Testis (tissue), 2 donors: ENCODE measurements at regions not wholly inside any gene's neighbourhood (a gene's known extent, or its start where the extent isn't known, plus 50 kb on each side); places are given as distances from the start of the nearest gene placed in this dataset.

Source experiments
- DNase-seq: peaks from one replicate; pipeline ENCODE4 v3.0.0-alpha.2; 2019
- H3K27ac ChIP-seq, 2 donors: fragments of 200-600 bp; sonication (generic); one replicate each; pipeline ENCODE4 v1.5.1; 2019
- H3K27me3 ChIP-seq: fragments of 200-600 bp; sonication (generic); one replicate; pipeline ENCODE4 v1.5.1; 2019
- H3K36me3 ChIP-seq: fragments of 200-600 bp; sonication (generic); one replicate; pipeline ENCODE4 v1.5.1; 2017; ENCODE audit warnings: low read depth; ENCODE audit errors: missing control alignments
- H3K4me1 ChIP-seq: fragments of 200-600 bp; sonication (generic); one replicate; pipeline ENCODE4 v1.5.1; 2019
- H3K4me3 ChIP-seq, 2 donors: fragments of 200-600 bp; sonication (generic); one replicate each; pipeline ENCODE4 v1.5.1; 2017 to 2019
- H3K9me3 ChIP-seq: fragments of 200-600 bp; sonication (generic); one replicate; pipeline ENCODE4 v1.5.1; 2017
- CTCF ChIP-seq, 3 experiments: fragments of 450-650 bp in 2 of 3; fragments of 200-600 bp in 1 of 3; sonication (generic) in 1 of 3; IDR thresholded peaks; one replicate each; pipeline ENCODE4 v1.5.1; 2016 to 2019; ENCODE audit warnings: antibody characterized with exemption in 3 of 3, mild to moderate bottlenecking in 2 of 3, moderate library complexity in 1 of 3
- POLR2A ChIP-seq: fragments of 450-650 bp; IDR thresholded peaks from one replicate; pipeline ENCODE4 v1.6.1; 2017; ENCODE audit warnings: antibody characterized with exemption, mild to moderate bottlenecking, moderate library complexity
- WGBS, 2 donors: methylation state at CpG; one replicate each; pipeline ENCODE4 v1.1.5; 2018; 5-methylcytosine and 5-hydroxymethylcytosine counted together
- intact Hi-C: fragments of 100-400 bp; cut with DNase I; formaldehyde crosslinking; loops from one replicate; pipeline ENCODE4 v1.15.1; 2023; ENCODE audit warnings: low total_unique reads

GRCh38 chr11:71184421-71185210, 67.8 kb downstream of the SHANK2 start:
- TF ChIP-seq CTCF (IDR thresholded peaks at IDR 0.05) (no peak), POLR2A (no peak)
- Histone ChIP-seq H3K36me3 (no peaks in the 10 kb centered on the region), H3K27me3 (no peaks in the 10 kb centered on the region), H3K9me3 (no peaks in the 10 kb centered on the region), H3K4me1 (no peaks in the 10 kb centered on the region), H3K4me3 (no peak overlapping the region), H3K27ac (no peak overlapping the region)
- whole genome bisulfite sequencing, 2 donors: 91 to 97% methylated on average over 9 to 12 of the region's 12 CpGs
- DNase-seq: no peak
- intact Hi-C loops: no loop called here

GRCh38 chr11:71183878-71184277, 68.5 kb downstream of the SHANK2 start:
- no peak for DNase-seq
- H3K27me3 ChIP-seq: no peaks in the 10 kb centered on the region
- no peak overlapping the region for H3K4me3 ChIP-seq
- H3K4me1 ChIP-seq: no peaks in the 10 kb centered on the region
- no peak overlapping the region for H3K27ac ChIP-seq
- no peak for TF ChIP-seq POLR2A
- TF ChIP-seq CTCF (IDR thresholded peaks at IDR 0.05): no peak
- no peaks in the 10 kb centered on the region for H3K9me3 ChIP-seq
- intact Hi-C loops: no loop called here
- 89 to 97% methylated on average over 5 to 10 of the region's 10 CpGs for WGBS, 2 donors
- no peaks in the 10 kb centered on the region for H3K36me3 ChIP-seq

- Histone ChIP-seq H3K4me1 (no peaks in the 10 kb centered on the region), H3K27ac (no peak overlapping the region), H3K9me3 (no peaks in the 10 kb centered on the region), H3K4me3 (no peak overlapping the region), H3K27me3 (no peaks in the 10 kb centered on the region), H3K36me3 (no peaks in the 10 kb centered on the region)
- no peak for TF ChIP-seq POLR2A
- no peak for TF ChIP-seq CTCF (IDR thresholded peaks at IDR 0.05)
- intact Hi-C loops: no loop called here
- DNase-seq: no peak
- WGBS, 2 donors: 86 to 87% methylated on average over 11 to 14 of the region's 14 CpGs
Measured at GRCh38 chr11:71182791-71183677, 69.3 kb downstream of the SHANK2 start.

- H3K27ac ChIP-seq: no peak overlapping the region
- no peaks in the 10 kb centered on the region for H3K36me3 ChIP-seq
- no peaks in the 10 kb centered on the region for H3K4me1 ChIP-seq
- DNase-seq: no peak
- H3K9me3 ChIP-seq: no peaks in the 10 kb centered on the region
- H3K27me3 ChIP-seq: no peaks in the 10 kb centered on the region
- TF ChIP-seq CTCF (IDR thresholded peaks at IDR 0.05) (no peak), POLR2A (no peak)
- 87 to 94% methylated on average over 14 of the region's 14 CpGs for WGBS, 2 donors
- intact Hi-C loops: no loop called here
- H3K4me3 ChIP-seq: no peak overlapping the region
Measured at GRCh38 chr11:71181566-71181965, 70.8 kb downstream of the SHANK2 start.
